Ovary (tissue), 7 donors: ENCODE measurements at regions not wholly inside any gene's neighbourhood (a gene's known extent, or its start where the extent isn't known, plus 50 kb on each side); places are given as distances from the start of the nearest gene placed in this dataset.

Experiments used
- DNase-seq, 5 donors: peaks; one replicate each; pipeline ENCODE4 v3.0.0-alpha.2; 2019 to 2020
- H3K27ac ChIP-seq, 2 donors: fragments of 200-600 bp; one replicate each; pipeline versions ENCODE4 v1.5.1 to v1.8.0; 2019 to 2022
- H3K27me3 ChIP-seq: fragments of 200-600 bp; one replicate; pipeline ENCODE4 v1.8.0; 2022
- H3K36me3 ChIP-seq: fragments of 200-600 bp; sonication (generic); one replicate; pipeline ENCODE4 v1.5.1; 2019
- H3K4me1 ChIP-seq: one replicate; pipeline ENCODE4 v1.8.1; 2013; ENCODE audit warnings: mild to moderate bottlenecking, moderate library complexity; ENCODE audit not compliant: insufficient read depth
- H3K4me3 ChIP-seq: fragments of 200-600 bp; sonication (generic); one replicate; pipeline ENCODE4 v1.5.1; 2017
- H3K9me3 ChIP-seq, 2 donors: fragments of 200-600 bp in 1 of 2; sonication (generic) in 1 of 2; one replicate each; pipeline versions ENCODE4 v1.5.1 to v1.8.1; 2013 to 2019; ENCODE audit warnings: mild to moderate bottlenecking in 1 of 2, moderate library complexity in 1 of 2
- CTCF ChIP-seq, 3 donors: fragments of 450-650 bp in 2 of 3; fragments of 200-600 bp in 1 of 3; IDR thresholded peaks; one replicate each; pipeline versions ENCODE4 v1.5.1 to v1.8.0; 2016 to 2022; ENCODE audit warnings: antibody characterized with exemption in 3 of 3, mild to moderate bottlenecking in 1 of 3
- EP300 ChIP-seq: sonication (generic); formaldehyde crosslinking; IDR thresholded peaks from one replicate; pipeline ENCODE4 v1.6.1; 2017; ENCODE audit warnings: antibody characterized with exemption
- POLR2A ChIP-seq: fragments of 450-650 bp; IDR thresholded peaks from one replicate; pipeline ENCODE4 v1.6.1; 2017; ENCODE audit warnings: antibody characterized with exemption, mild to moderate bottlenecking, moderate library complexity
- WGBS, 3 donors: extraction: QIAGEN DNeasy Blood & Tissue Kit in 1 of 3; methylation state at CpG; one replicate each; pipeline versions ENCODE4 v1.1.5 to v1.1.7; 2013 to 2017; 5-methylcytosine and 5-hydroxymethylcytosine counted together
- intact Hi-C, 4 donors: fragments of 100-400 bp; cut with DNase I; formaldehyde crosslinking; loops; one replicate each; pipeline versions ENCODE4 v1.11.0 to v1.15.1; 2022 to 2023
- donor health status: DM: no; HTN: no; CAD: no; lungs with moderate emphysema.
- donor health status: DM: no; HTN: no; CAD: no.
- donor health status: Bipolar disorder and iron deficiency.
- donor health status: DM: no; HTN: no; CAD: no.
- donor health status: DM: yes; HTN: yes; CAD: no.

GRCh38 chr3:132840201-132840700, 118.0 kb upstream of the NPHP3 start:
- Histone ChIP-seq H3K36me3 (no peaks in the 10 kb centered on the region), H3K27me3 (no peaks in the 10 kb centered on the region), H3K4me3 (no peak overlapping the region), H3K9me3 (no peaks in the 10 kb centered on the region), H3K27ac (no peak overlapping the region), H3K4me1 (no peaks in the 10 kb centered on the region)
- TF ChIP-seq CTCF (IDR thresholded peaks at IDR 0.05): no peak
- TF ChIP-seq EP300: no peak
- no peak for TF ChIP-seq POLR2A
- no peak for DNase-seq
- WGBS, 3 donors: 29 to 91% (median 61%) methylated on average over 3 of the region's 3 CpGs
- intact Hi-C loops: no loop called here

GRCh38 chr3:132838477-132838876, 116.3 kb upstream of the NPHP3 start:
- 91 to 95% (median 92%) methylated on average over 1 of the region's 1 CpG for WGBS, 3 donors
- DNase-seq: no peak
- no peaks in the 10 kb centered on the region for H3K9me3 ChIP-seq
- no peaks in the 10 kb centered on the region for H3K27me3 ChIP-seq
- intact Hi-C loops: no loop called here
- H3K4me3 ChIP-seq: no peak overlapping the region
- no peaks in the 10 kb centered on the region for H3K36me3 ChIP-seq
- no peak overlapping the region for H3K27ac ChIP-seq
- TF ChIP-seq EP300: no peak
- TF ChIP-seq POLR2A: no peak
- TF ChIP-seq CTCF (IDR thresholded peaks at IDR 0.05): no peak
- H3K4me1 ChIP-seq: no peaks in the 10 kb centered on the region

GRCh38 chr3:132837615-132838014, 115.4 kb upstream of the NPHP3 start:
- H3K4me3 ChIP-seq: no peak overlapping the region
- H3K9me3 ChIP-seq: no peaks in the 10 kb centered on the region
- 84 to 91% (median 91%) methylated on average over 2 of the region's 2 CpGs for WGBS, 3 donors
- intact Hi-C loops: no loop called here
- H3K4me1 ChIP-seq: no peaks in the 10 kb centered on the region
- no peak overlapping the region for H3K27ac ChIP-seq
- DNase-seq: no peak
- TF ChIP-seq CTCF (IDR thresholded peaks at IDR 0.05) (no peak), EP300 (no peak), POLR2A (no peak)
- no peaks in the 10 kb centered on the region for H3K36me3 ChIP-seq
- no peaks in the 10 kb centered on the region for H3K27me3 ChIP-seq

- TF ChIP-seq EP300 (no peak), CTCF (IDR thresholded peaks at IDR 0.05) (no peak)
- intact Hi-C loops: no loop called here
- WGBS, 3 donors: 41 to 63% (median 53%) methylated on average over 3 of the region's 3 CpGs
These were observed 112.1 kb upstream of the NPHP3 start for GRCh38 chr3:132834356-132834755.

GRCh38 chr3:132829101-132829500, 106.9 kb upstream of the NPHP3 start:
- H3K4me3 ChIP-seq: no peak overlapping the region
- TF ChIP-seq CTCF (IDR thresholded peaks at IDR 0.05) (no peak), POLR2A (no peak), EP300 (no peak)
- no peaks in the 10 kb centered on the region for H3K36me3 ChIP-seq
- H3K27ac ChIP-seq: no peak overlapping the region
- WGBS, 3 donors: 89 to 91% (median 90%) methylated on average over 7 of the region's 7 CpGs
- DNase-seq: no peak
- H3K9me3 ChIP-seq: no peaks in the 10 kb centered on the region
- intact Hi-C loops: no loop called here
- H3K27me3 ChIP-seq: no peaks in the 10 kb centered on the region
- H3K4me1 ChIP-seq: no peaks in the 10 kb centered on the region

More at GRCh38 chr3:132834356-132834755, 112.1 kb upstream of the NPHP3 start:
- H3K4me1 ChIP-seq: no peaks in the 10 kb centered on the region
- DNase-seq: no peak
- no peaks in the 10 kb centered on the region for H3K9me3 ChIP-seq
- no peak overlapping the region for H3K4me3 ChIP-seq
- no peaks in the 10 kb centered on the region for H3K27me3 ChIP-seq
- no peaks in the 10 kb centered on the region for H3K36me3 ChIP-seq
- H3K27ac ChIP-seq: no peak overlapping the region
